ENCODE measurements at regions not wholly inside any gene's neighbourhood (a gene's known extent, or its start where the extent isn't known, plus 50 kb on each side); places are given as distances from the start of the nearest gene placed in this dataset.

- DNase-seq = no peak
Observed at GRCh38 chr6:113276601-113277000, 580.5 kb upstream of the MARCKS start.

- no peak for DNase-seq
Observed at GRCh38 chr6:113277111-113277510, 580.0 kb upstream of the MARCKS start.

- DNase-seq = no peak
Observed at GRCh38 chr6:113281014-113281413, 576.1 kb upstream of the MARCKS start.

GRCh38 chr6:113281431-113281830 lies 575.7 kb upstream of the MARCKS start:
- no peak for DNase-seq

GRCh38 chr6:113287396-113287795 lies 569.7 kb upstream of the MARCKS start:
- no peak for DNase-seq

GRCh38 chr6:113288409-113288808 lies 568.7 kb upstream of the MARCKS start:
- DNase-seq = no peak

- DNase-seq = no peak
Observed at GRCh38 chr6:113289166-113289565, 568.0 kb upstream of the MARCKS start.

- DNase-seq = no peak
Observed at GRCh38 chr6:113290684-113291083, 566.5 kb upstream of the MARCKS start.

GRCh38 chr6:113291751-113292445 lies 565.2 kb upstream of the MARCKS start:
- DNase-seq = no peak

- DNase-seq = no peak
Observed at GRCh38 chr6:113292646-113293422, 564.3 kb upstream of the MARCKS start.

- no peak for DNase-seq
Observed at GRCh38 chr6:113293423-113293740, 563.8 kb upstream of the MARCKS start.

GRCh38 chr6:113299531-113299930 lies 557.6 kb upstream of the MARCKS start:
- no peak for DNase-seq

GRCh38 chr6:113301651-113302050 lies 555.5 kb upstream of the MARCKS start:
- DNase-seq = no peak

- no peak for DNase-seq
Observed at GRCh38 chr6:113304116-113304515, 553.0 kb upstream of the MARCKS start.

GRCh38 chr6:113306552-113307145 lies 550.5 kb upstream of the MARCKS start:
- DNase-seq = no peak

- DNase-seq = no peak
Observed at GRCh38 chr6:113308266-113308665, 548.9 kb upstream of the MARCKS start.

GRCh38 chr6:113313841-113314240 lies 543.3 kb upstream of the MARCKS start:
- no peak for DNase-seq

- no peak for DNase-seq
Observed at GRCh38 chr6:113315165-113315564, 542.0 kb upstream of the MARCKS start.

- DNase-seq = no peak
Observed at GRCh38 chr6:113315879-113316278, 541.3 kb upstream of the MARCKS start.

GRCh38 chr6:113317442-113317841 lies 539.7 kb upstream of the MARCKS start:
- no peak for DNase-seq

GRCh38 chr6:113317891-113318574 lies 539.1 kb upstream of the MARCKS start:
- no peak for DNase-seq

GRCh38 chr6:113318575-113318917 lies 538.6 kb upstream of the MARCKS start:
- no peak for DNase-seq

GRCh38 chr6:113320653-113321052 lies 536.5 kb upstream of the MARCKS start:
- no peak for DNase-seq

- no peak for DNase-seq
Observed at GRCh38 chr6:113326781-113327180, 530.4 kb upstream of the MARCKS start.
